ENCODE measurements at regions not wholly inside any gene's neighbourhood (a gene's known extent, or its start where the extent isn't known, plus 50 kb on each side); places are given as distances from the start of the nearest gene placed in this dataset.
"Not testable (repeated sequence)": the region's sequence is repeated elsewhere in the genome, so short reads cannot be mapped to it uniquely, and the experiment has no call there.

DNA sequence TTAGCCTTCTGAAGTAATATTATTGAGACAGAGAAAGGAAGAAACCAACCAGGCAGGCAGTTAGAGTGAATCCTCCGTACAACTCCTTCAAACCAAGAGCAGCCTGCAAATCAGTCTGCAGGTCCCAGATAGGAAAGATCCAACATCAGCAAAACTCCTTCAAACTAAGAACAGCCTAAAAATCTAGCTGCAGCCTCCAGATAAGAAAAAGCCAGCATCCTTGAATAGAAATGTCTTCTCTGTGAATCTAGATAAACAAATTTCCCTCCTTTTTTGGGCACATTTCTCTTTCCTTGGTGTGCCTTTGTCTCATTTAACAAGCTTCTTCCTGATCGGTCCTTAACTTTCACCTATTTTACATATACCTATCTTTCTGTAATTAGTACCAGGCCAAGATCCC lies 1004.6 kb upstream of the TMEFF2 start:
- no peaks in the 10 kb centered on the region for H3K9me3 ChIP-seq (ENCODE audit: control extremely low read depth in 1 of 3, control insufficient read depth in 2 of 3, insufficient read depth in 1 of 3, low read length in 2 of 3)
- ATAC-seq (ENCODE audit: low read depth) (no peak), DNase-seq (no peak)
- no peaks in the 10 kb centered on the region for H3K36me3 ChIP-seq (replicated peaks in 1 of 2; ENCODE audit: control extremely low read depth in 1 of 2, control insufficient read depth in 1 of 2, extremely low read depth in 1 of 2, insufficient read depth in 2 of 2, low read length in 1 of 2)
- no peak overlapping the region for H3K4me3 Mint-ChIP-seq
- ChIA-PET CTCF (no interaction called here), POLR2A (no interaction called here)
- H3K4me3 ChIP-seq (ENCODE audit: control extremely low read depth in 1 of 5, extremely low read depth in 1 of 5, insufficient read depth in 1 of 5, low read depth in 2 of 5, low read length in 4 of 5) = no peak overlapping the region
- TF ChIP-seq EZH2 (IDR thresholded peaks at IDR 0.05; ENCODE audit: borderline replicate concordance, insufficient read depth, low read depth, low read length, poor library complexity, severe bottlenecking) (no peak), CTCF (IDR thresholded peaks at IDR 0.05) (no peak)
- no peaks in the 10 kb centered on the region for H3K27me3 Mint-ChIP-seq
- no peaks in the 10 kb centered on the region for H3K79me2 ChIP-seq (ENCODE audit: control insufficient read depth, insufficient read depth, low read length)
- no peak overlapping the region for H3K27ac ChIP-seq (ENCODE audit: low read length in 2 of 2)
- H3K9me3 Mint-ChIP-seq (ENCODE audit: insufficient read depth) = no peaks in the 10 kb centered on the region
- H3K9ac ChIP-seq (ENCODE audit: low read length) = no peak overlapping the region
- H2AFZ ChIP-seq (ENCODE audit: insufficient read depth, low read depth, low read length, poor library complexity, severe bottlenecking) = no peak overlapping the region
- no peaks in the 10 kb centered on the region for H3K4me1 ChIP-seq (ENCODE audit: control insufficient read depth in 2 of 2, insufficient read depth in 2 of 2, low read length in 2 of 2)
- WGBS (ENCODE audit: insufficient coverage) = 100% methylated on average over 1 of the region's 2 CpGs
- no peaks in the 10 kb centered on the region for H3K4me1 Mint-ChIP-seq
- intact Hi-C loops (cut with micrococcal nuclease) = no loop called here
- no peak overlapping the region for H3K27ac Mint-ChIP-seq
- H3K4me2 ChIP-seq (replicated peaks; ENCODE audit: low read depth, low read length, poor library complexity, severe bottlenecking) = no peak overlapping the region
- no peaks in the 10 kb centered on the region for H3K27me3 ChIP-seq (replicated peaks in 1 of 4; ENCODE audit: control extremely low read depth in 1 of 4, control insufficient read depth in 3 of 4, insufficient read depth in 4 of 4, low read length in 3 of 4)
- H4K20me1 ChIP-seq (ENCODE audit: control insufficient read depth, insufficient read depth, low read length, poor library complexity, severe bottlenecking) = no peaks in the 10 kb centered on the region

GRCh38 chr2:193187816-193188215 lies 993.1 kb upstream of the TMEFF2 start:
- Histone ChIP-seq H3K27me3 (replicated peaks in 1 of 4; ENCODE audit: control extremely low read depth in 1 of 4, control insufficient read depth in 3 of 4, insufficient read depth in 4 of 4, low read length in 3 of 4) (no peaks in the 10 kb centered on the region), H3K9ac (ENCODE audit: low read length) (peak overlapping the region; percentile 28), H3K9me3 (ENCODE audit: control extremely low read depth in 1 of 3, control insufficient read depth in 2 of 3, insufficient read depth in 1 of 3, low read length in 2 of 3) (no peaks in the 10 kb centered on the region), H2AFZ (ENCODE audit: insufficient read depth, low read depth, low read length, poor library complexity, severe bottlenecking) (peak overlapping the region; percentile 60), H3K27ac (ENCODE audit: low read length in 2 of 2) (no peak overlapping the region), H3K36me3 (replicated peaks in 1 of 2; ENCODE audit: control extremely low read depth in 1 of 2, control insufficient read depth in 1 of 2, extremely low read depth in 1 of 2, insufficient read depth in 2 of 2, low read length in 1 of 2) (no peaks in the 10 kb centered on the region), H3K79me2 (ENCODE audit: control insufficient read depth, insufficient read depth, low read length) (no peaks in the 10 kb centered on the region), H3K4me1 (ENCODE audit: control insufficient read depth in 2 of 2, insufficient read depth in 2 of 2, low read length in 2 of 2) (no peaks in the 10 kb centered on the region), H3K4me2 (replicated peaks; ENCODE audit: low read depth, low read length, poor library complexity, severe bottlenecking) (peak overlapping the region; percentile 56), H4K20me1 (ENCODE audit: control insufficient read depth, insufficient read depth, low read length, poor library complexity, severe bottlenecking) (no peaks in the 10 kb centered on the region), H3K4me3 (ENCODE audit: control extremely low read depth in 1 of 5, extremely low read depth in 1 of 5, insufficient read depth in 1 of 5, low read depth in 2 of 5, low read length in 4 of 5) (peak overlapping the region in 3 of 5 experiments; percentile 1 to 24 (median 14))
- DNase-seq = no peak
- Mint-ChIP-seq H3K9me3 (ENCODE audit: insufficient read depth) (no peaks in the 10 kb centered on the region), H3K27me3 (no peaks in the 10 kb centered on the region), H3K4me1 (peaks cover 6% of the 10 kb centered on the region), H3K4me3 (peak overlapping the region; percentile 40), H3K27ac (no peak overlapping the region)
- intact Hi-C loops (cut with micrococcal nuclease) = no loop called here
- no CpG with 5 or more reads among the region's 2 CpGs for WGBS (ENCODE audit: insufficient coverage)
- no peak for ATAC-seq (ENCODE audit: low read depth)
- POLR2A ChIA-PET = no interaction called here
- no peak for TF ChIP-seq CTCF (IDR thresholded peaks at IDR 0.05)
- TF ChIP-seq EZH2 (IDR thresholded peaks at IDR 0.05; ENCODE audit: borderline replicate concordance, insufficient read depth, low read depth, low read length, poor library complexity, severe bottlenecking) = no peak
- CTCF ChIA-PET = no interaction called here

GRCh38 chr2:193170981-193171380 lies 976.2 kb upstream of the TMEFF2 start:
- intact Hi-C loops (cut with micrococcal nuclease); H4K20me1 ChIP-seq (ENCODE audit: control insufficient read depth, insufficient read depth, low read length, poor library complexity, severe bottlenecking); CTCF ChIA-PET; H3K4me3 Mint-ChIP-seq; POLR2A ChIA-PET; H3K4me1 ChIP-seq (ENCODE audit: control insufficient read depth in 2 of 2, insufficient read depth in 2 of 2, low read length in 2 of 2); H3K4me3 ChIP-seq (ENCODE audit: control extremely low read depth in 1 of 5, extremely low read depth in 1 of 5, insufficient read depth in 1 of 5, low read depth in 2 of 5, low read length in 4 of 5); H3K9me3 ChIP-seq (ENCODE audit: control extremely low read depth in 1 of 3, control insufficient read depth in 2 of 3, insufficient read depth in 1 of 3, low read length in 2 of 3); H2AFZ ChIP-seq (ENCODE audit: insufficient read depth, low read depth, low read length, poor library complexity, severe bottlenecking); H3K4me1 Mint-ChIP-seq; H3K79me2 ChIP-seq (ENCODE audit: control insufficient read depth, insufficient read depth, low read length); H3K27me3 ChIP-seq (replicated peaks in 1 of 4; ENCODE audit: control extremely low read depth in 1 of 4, control insufficient read depth in 3 of 4, insufficient read depth in 4 of 4, low read length in 3 of 4); H3K36me3 ChIP-seq (replicated peaks in 1 of 2; ENCODE audit: control extremely low read depth in 1 of 2, control insufficient read depth in 1 of 2, extremely low read depth in 1 of 2, insufficient read depth in 2 of 2, low read length in 1 of 2); H3K9me3 Mint-ChIP-seq (ENCODE audit: insufficient read depth); ATAC-seq (ENCODE audit: low read depth); H3K27ac ChIP-seq (ENCODE audit: low read length in 2 of 2); DNase-seq; H3K27me3 Mint-ChIP-seq; H3K27ac Mint-ChIP-seq; H3K9ac ChIP-seq (ENCODE audit: low read length); H3K4me2 ChIP-seq (replicated peaks; ENCODE audit: low read depth, low read length, poor library complexity, severe bottlenecking): not testable (repeated sequence)
- WGBS (ENCODE audit: insufficient coverage) = no CpG with 5 or more reads among the region's 17 CpGs

All from B cell (primary cell).